Panc1 (cell line): ENCODE measurements at regions not wholly inside any gene's neighbourhood (a gene's known extent, or its start where the extent isn't known, plus 50 kb on each side); places are given as distances from the start of the nearest gene placed in this dataset.
"Not testable (repeated sequence)": the region's sequence is repeated elsewhere in the genome, so short reads cannot be mapped to it uniquely, and the experiment has no call there.

ENCODE experiments used
- ATAC-seq: fragments of 200-7000 bp; cut with Tn5 transposase; 2 replicates; pipeline ENCODE4 v1.9.1; 2020; ENCODE audit warnings: mild to moderate bottlenecking, moderate library complexity
- BruUV-seq: library from RNA; stranded (reverse); fragments of 400-500 nt; replicated peaks from 2 replicates; lab custom pipeline; 2021; lab: Mats Ljungman, UMichigan
- CTCF ChIA-PET: fragments of 300-600 bp; sonication (Branson Sonifier 250); formaldehyde crosslinking; loops from one replicate; lab custom pipeline; 2022; ENCODE audit warnings: antibody characterized with exemption; lab: Charles Lee
- POLR2A ChIA-PET: fragments of 300-600 bp; sonication (Branson Sonifier 250); formaldehyde crosslinking; loops from one replicate; lab custom pipeline; 2022; ENCODE audit warnings: antibody characterized with exemption; lab: Charles Lee
- DNase-seq: peaks from one replicate; pipeline ENCODE4 v3.0.0-alpha.2; 2010; ENCODE audit warnings: low read depth, low spot score
- H3K27ac ChIP-seq: 2 replicates; pipeline ENCODE4 v1.5.1; 2011; ENCODE audit warnings: mild to moderate bottlenecking, low read length, inconsistent platforms
- H3K27me3 ChIP-seq: fragments of 200-500 bp; sonication (Bioruptor generic); 2 replicates; pipeline ENCODE4 v1.6.0; 2014; ENCODE audit warnings: low read length, inconsistent platforms; ENCODE audit not compliant: control insufficient read depth, insufficient read depth
- H3K36me3 ChIP-seq: fragments of 200-500 bp; sonication (Bioruptor generic); 2 replicates; pipeline ENCODE4 v1.5.1; 2014; ENCODE audit warnings: inconsistent platforms, mild to moderate bottlenecking, low read length, moderate library complexity; ENCODE audit not compliant: control insufficient read depth, insufficient read depth
- H3K4me1 ChIP-seq: 2 replicates; pipeline ENCODE4 v1.5.1; 2011; ENCODE audit warnings: inconsistent platforms, mild to moderate bottlenecking, low read length, moderate library complexity; ENCODE audit not compliant: control insufficient read depth, insufficient read depth
- H3K4me3 ChIP-seq, 2 experiments: 2 replicates each; pipeline ENCODE4 v1.5.1; 2011 to 2012; ENCODE audit warnings: low read depth in 2 of 2, low read length in 2 of 2, mild to moderate bottlenecking in 2 of 2, inconsistent platforms in 1 of 2, moderate library complexity in 1 of 2
- H3K9me3 ChIP-seq: fragments of 200-500 bp; sonication (Bioruptor generic); 2 replicates; pipeline ENCODE4 v1.5.1; 2014; ENCODE audit warnings: low read depth, mild to moderate bottlenecking, inconsistent platforms, low read length, moderate library complexity; ENCODE audit not compliant: control insufficient read depth, insufficient read depth
- POLR2AphosphoS5 ChIP-seq: IDR thresholded peaks from 2 replicates; pipeline ENCODE4 v1.6.1; 2012; ENCODE audit warnings: mild to moderate bottlenecking, low read depth, low read length, moderate library complexity
- SIN3A ChIP-seq: IDR thresholded peaks from 2 replicates; pipeline ENCODE4 v1.6.1; 2012; ENCODE audit warnings: low read depth, mild to moderate bottlenecking, low read length, moderate library complexity, borderline replicate concordance; ENCODE audit not compliant: insufficient read depth
- TCF7L2 ChIP-seq: IDR thresholded peaks from 2 replicates; pipeline ENCODE4 v1.6.1; 2011; ENCODE audit warnings: mild to moderate bottlenecking, low read depth, low read length, inconsistent platforms
- in situ Hi-C: cut with HindIII; loops from 2 replicates; pipeline ENCODE4 v1.10.0; 2016; ENCODE audit warnings: low sequenced_read_pairs, low pct_unique_long_range_greater_than_20kb
- intact Hi-C: fragments of 100-400 bp; cut with micrococcal nuclease; formaldehyde crosslinking; loops from one replicate; pipeline ENCODE4 v1.10.0; 2022; ENCODE audit not compliant: unreplicated experiment
- TF ChIP-seq, protein P1 (sequence below), 2 experiments: IDR thresholded peaks; 2 replicates each; pipeline ENCODE4 v1.6.1; 2011 to 2012; ENCODE audit warnings: low read depth in 2 of 2, control low read depth in 1 of 2, low read length in 1 of 2, mild to moderate bottlenecking in 1 of 2, moderate library complexity in 1 of 2; ENCODE audit not compliant: insufficient read depth in 1 of 2
- TF ChIP-seq, protein P2 (sequence below): fragments of 450-650 bp; IDR thresholded peaks from 2 replicates; pipeline ENCODE4 v1.5.1; 2017; ENCODE audit warnings: mild to moderate bottlenecking

DNA sequence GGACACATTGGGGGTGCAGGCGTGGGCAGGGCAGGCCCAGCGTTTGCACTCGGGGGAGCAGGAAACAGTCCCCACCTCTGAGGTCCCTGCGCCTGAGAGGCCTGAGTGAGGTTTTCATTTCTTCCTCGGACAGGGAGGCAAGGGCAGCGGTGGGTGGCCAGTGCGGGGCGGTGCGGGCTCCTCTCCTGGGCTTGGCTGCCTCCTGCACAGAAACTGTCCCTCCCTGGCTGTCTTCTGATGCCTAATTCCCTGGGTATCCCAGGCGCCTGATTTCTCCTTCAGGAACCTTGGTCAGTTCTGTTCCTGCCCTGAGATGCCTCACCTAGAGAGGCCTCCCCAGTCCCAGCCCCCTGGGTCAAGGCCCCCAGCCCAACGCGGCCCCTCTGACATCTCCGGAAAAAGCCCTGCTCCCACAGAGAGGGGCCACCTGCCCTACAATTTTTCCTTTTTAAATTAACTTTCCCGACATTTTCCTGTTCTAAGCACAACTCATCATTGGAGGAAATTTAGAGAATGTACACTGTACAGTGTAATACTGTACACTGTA lies 260.3 kb downstream of the ADGRD1 start:
- no TSS peak for BruUV-seq
- no peak overlapping the region for H3K4me3 ChIP-seq
- H3K4me1 ChIP-seq = peaks cover 8% of the 10 kb centered on the region
- CTCF ChIA-PET = no interaction called here
- no peaks in the 10 kb centered on the region for H3K9me3 ChIP-seq
- ATAC-seq = no peak
- DNase-seq = no peak
- H3K36me3 ChIP-seq = no peaks in the 10 kb centered on the region
- no peak for TF ChIP-seq POLR2AphosphoS5
- TF ChIP-seq, protein P1, sequence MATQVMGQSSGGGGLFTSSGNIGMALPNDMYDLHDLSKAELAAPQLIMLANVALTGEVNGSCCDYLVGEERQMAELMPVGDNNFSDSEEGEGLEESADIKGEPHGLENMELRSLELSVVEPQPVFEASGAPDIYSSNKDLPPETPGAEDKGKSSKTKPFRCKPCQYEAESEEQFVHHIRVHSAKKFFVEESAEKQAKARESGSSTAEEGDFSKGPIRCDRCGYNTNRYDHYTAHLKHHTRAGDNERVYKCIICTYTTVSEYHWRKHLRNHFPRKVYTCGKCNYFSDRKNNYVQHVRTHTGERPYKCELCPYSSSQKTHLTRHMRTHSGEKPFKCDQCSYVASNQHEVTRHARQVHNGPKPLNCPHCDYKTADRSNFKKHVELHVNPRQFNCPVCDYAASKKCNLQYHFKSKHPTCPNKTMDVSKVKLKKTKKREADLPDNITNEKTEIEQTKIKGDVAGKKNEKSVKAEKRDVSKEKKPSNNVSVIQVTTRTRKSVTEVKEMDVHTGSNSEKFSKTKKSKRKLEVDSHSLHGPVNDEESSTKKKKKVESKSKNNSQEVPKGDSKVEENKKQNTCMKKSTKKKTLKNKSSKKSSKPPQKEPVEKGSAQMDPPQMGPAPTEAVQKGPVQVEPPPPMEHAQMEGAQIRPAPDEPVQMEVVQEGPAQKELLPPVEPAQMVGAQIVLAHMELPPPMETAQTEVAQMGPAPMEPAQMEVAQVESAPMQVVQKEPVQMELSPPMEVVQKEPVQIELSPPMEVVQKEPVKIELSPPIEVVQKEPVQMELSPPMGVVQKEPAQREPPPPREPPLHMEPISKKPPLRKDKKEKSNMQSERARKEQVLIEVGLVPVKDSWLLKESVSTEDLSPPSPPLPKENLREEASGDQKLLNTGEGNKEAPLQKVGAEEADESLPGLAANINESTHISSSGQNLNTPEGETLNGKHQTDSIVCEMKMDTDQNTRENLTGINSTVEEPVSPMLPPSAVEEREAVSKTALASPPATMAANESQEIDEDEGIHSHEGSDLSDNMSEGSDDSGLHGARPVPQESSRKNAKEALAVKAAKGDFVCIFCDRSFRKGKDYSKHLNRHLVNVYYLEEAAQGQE (IDR thresholded peaks at IDR 0.05; ENCODE audit: insufficient read depth in 1 of 2, low read depth in 2 of 2, low read length in 1 of 2) = no peak
- peaks cover 4% of the 10 kb centered on the region; the same call in 1 of the 2 replicates for H3K27me3 ChIP-seq
- POLR2A ChIA-PET = no interaction called here
- H3K27ac ChIP-seq = no peak overlapping the region
- intact Hi-C loops = no loop called here
- in situ Hi-C loops = no loop called here

DNA sequence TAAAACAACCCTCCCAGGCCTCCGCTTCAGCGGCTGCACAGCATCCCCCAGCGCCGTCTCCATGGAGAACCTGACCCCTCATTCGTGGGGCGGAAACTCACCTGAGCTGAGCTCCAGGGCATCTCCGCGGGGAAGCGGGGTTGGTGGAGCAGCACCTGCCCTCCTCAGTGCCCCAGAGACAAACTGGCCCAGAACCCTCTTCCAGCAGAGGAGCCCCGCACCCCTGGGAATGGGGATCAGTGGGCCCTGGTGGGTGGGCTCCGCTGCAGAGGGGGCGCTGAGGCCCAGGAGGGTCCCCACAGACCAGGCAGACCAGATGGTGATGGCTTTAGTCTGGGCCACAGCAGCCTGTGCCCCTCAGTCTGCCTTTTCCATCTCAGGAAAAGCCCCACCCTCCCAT lies 261.2 kb downstream of the ADGRD1 start:
- not testable (repeated sequence) for H3K9me3 ChIP-seq

DNA sequence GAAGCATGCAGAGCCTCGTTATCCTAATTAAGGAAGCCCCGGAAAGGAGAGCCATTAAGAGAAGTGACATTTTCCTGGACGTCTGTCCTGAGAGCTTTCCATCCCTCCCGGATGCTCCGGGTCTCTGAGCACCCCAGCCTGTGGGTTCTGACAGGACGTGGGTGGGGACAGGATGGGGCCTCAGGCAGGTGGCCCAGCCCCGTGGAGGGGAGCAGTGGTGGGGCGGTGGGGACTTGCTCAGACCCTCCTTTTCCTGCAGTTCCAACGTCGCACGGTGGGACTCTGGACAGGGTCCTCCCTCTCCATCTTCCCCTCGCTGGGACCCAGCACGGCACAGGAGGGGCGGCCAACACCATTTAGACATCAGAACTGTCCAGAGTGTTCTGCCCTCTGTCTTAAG lies 262.9 kb downstream of the ADGRD1 start:
- CTCF ChIA-PET, intact Hi-C loops, H3K4me1 ChIP-seq, POLR2A ChIA-PET, in situ Hi-C loops, BruUV-seq, ATAC-seq, DNase-seq, H3K27me3 ChIP-seq, H3K4me3 ChIP-seq, H3K27ac ChIP-seq, H3K9me3 ChIP-seq, H3K36me3 ChIP-seq: not testable (repeated sequence)

More for the DNA sequence above, 261.2 kb downstream of the ADGRD1 start:
- POLR2A ChIA-PET, H3K4me3 ChIP-seq, H3K36me3 ChIP-seq, ATAC-seq, CTCF ChIA-PET, intact Hi-C loops, in situ Hi-C loops, H3K4me1 ChIP-seq, H3K27me3 ChIP-seq, H3K27ac ChIP-seq, DNase-seq, BruUV-seq: not testable (repeated sequence)

DNA sequence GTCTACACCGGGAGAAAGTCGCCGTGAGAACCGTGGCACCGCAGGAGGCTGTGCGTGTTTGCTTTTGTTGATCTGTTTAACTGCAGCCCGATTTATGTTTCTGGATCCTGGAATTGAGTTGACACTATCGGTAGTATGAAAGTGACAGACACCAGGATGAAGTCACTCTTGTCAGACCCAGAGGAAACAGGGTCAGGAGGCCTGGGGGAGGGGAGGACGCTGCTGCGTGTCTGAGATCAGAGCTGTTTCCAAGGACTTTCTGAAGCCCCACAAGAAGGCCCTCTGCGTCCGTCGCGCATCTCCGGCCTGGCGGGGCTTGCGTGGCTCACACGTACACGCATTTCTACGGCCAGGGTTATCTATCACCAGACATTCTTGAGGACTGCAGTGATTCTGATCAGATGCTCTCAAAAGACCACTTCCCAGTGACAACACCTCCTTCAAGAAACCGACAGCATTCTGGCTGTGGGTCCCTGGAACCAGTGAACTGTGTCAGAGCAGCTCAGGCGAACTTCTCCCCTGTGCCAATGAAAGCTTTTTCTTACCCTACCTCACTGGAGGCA lies 263.4 kb downstream of the ADGRD1 start:
- H3K4me3 ChIP-seq = no peak overlapping the region
- H3K36me3 ChIP-seq = no peaks in the 10 kb centered on the region
- peaks cover 4% of the 10 kb centered on the region; the same call in 1 of the 2 replicates for H3K27me3 ChIP-seq
- DNase-seq (no peak), ATAC-seq (no peak)
- CTCF ChIA-PET = no interaction called here
- POLR2A ChIA-PET = no interaction called here
- H3K9me3 ChIP-seq = no peaks in the 10 kb centered on the region
- TF ChIP-seq POLR2AphosphoS5 (no peak), SIN3A (no peak), TCF7L2 (no peak)
- TF ChIP-seq, protein P2, sequence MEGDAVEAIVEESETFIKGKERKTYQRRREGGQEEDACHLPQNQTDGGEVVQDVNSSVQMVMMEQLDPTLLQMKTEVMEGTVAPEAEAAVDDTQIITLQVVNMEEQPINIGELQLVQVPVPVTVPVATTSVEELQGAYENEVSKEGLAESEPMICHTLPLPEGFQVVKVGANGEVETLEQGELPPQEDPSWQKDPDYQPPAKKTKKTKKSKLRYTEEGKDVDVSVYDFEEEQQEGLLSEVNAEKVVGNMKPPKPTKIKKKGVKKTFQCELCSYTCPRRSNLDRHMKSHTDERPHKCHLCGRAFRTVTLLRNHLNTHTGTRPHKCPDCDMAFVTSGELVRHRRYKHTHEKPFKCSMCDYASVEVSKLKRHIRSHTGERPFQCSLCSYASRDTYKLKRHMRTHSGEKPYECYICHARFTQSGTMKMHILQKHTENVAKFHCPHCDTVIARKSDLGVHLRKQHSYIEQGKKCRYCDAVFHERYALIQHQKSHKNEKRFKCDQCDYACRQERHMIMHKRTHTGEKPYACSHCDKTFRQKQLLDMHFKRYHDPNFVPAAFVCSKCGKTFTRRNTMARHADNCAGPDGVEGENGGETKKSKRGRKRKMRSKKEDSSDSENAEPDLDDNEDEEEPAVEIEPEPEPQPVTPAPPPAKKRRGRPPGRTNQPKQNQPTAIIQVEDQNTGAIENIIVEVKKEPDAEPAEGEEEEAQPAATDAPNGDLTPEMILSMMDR = no peak
- TF ChIP-seq, protein P1 (IDR thresholded peaks at IDR 0.05; ENCODE audit: insufficient read depth in 1 of 2, low read depth in 2 of 2, low read length in 1 of 2) = no peak
- in situ Hi-C loops (no loop called here), intact Hi-C loops (no loop called here)
- no peak overlapping the region for H3K27ac ChIP-seq
- H3K4me1 ChIP-seq = peaks cover 8% of the 10 kb centered on the region
- BruUV-seq = no TSS peak
